ENCODE measurements at regions not wholly inside any gene's neighbourhood (a gene's known extent, or its start where the extent isn't known, plus 50 kb on each side); places are given as distances from the start of the nearest gene placed in this dataset.
A peak's percentile ranks its signal among the peaks of the same experiment; 100 is the strongest.

- FAIRE-seq = peak; percentile 92
Observed at GRCh38 chr7:41027428-41028115, 675.3 kb downstream of the INHBA start.

- FAIRE-seq = no peak
Observed at GRCh38 chr7:41024126-41024525, 678.8 kb downstream of the INHBA start.

- no peak for FAIRE-seq
Observed at GRCh38 chr7:41020056-41020455, 682.8 kb downstream of the INHBA start.

- no peak for FAIRE-seq
Observed at GRCh38 chr7:41013117-41013516, 689.8 kb downstream of the INHBA start.

- FAIRE-seq = no peak
Observed at GRCh38 chr7:41012041-41012440, 690.8 kb downstream of the INHBA start.

- FAIRE-seq = no peak
Observed at GRCh38 chr7:41010967-41011366, 691.9 kb downstream of the INHBA start.

- FAIRE-seq = no peak
Observed at GRCh38 chr7:41010418-41010817, 692.5 kb downstream of the INHBA start.

- no peak for FAIRE-seq
Observed at GRCh38 chr7:41007811-41008210, 695.1 kb downstream of the INHBA start.

- no peak for FAIRE-seq
Observed at GRCh38 chr7:41007351-41007751, 695.5 kb downstream of the INHBA start.

GRCh38 chr7:41006306-41006995, 696.4 kb downstream of the INHBA start:
- no peak for FAIRE-seq

GRCh38 chr7:41005374-41005901, 697.5 kb downstream of the INHBA start:
- FAIRE-seq = no peak

- FAIRE-seq = no peak
Observed at GRCh38 chr7:41003977-41004376, 698.9 kb downstream of the INHBA start.

- FAIRE-seq = no peak
Observed at GRCh38 chr7:41003611-41003940, 699.3 kb downstream of the INHBA start.

GRCh38 chr7:41002741-41003610, 699.9 kb downstream of the INHBA start:
- no peak for FAIRE-seq

- FAIRE-seq = no peak
Observed at GRCh38 chr7:41000042-41000441, 702.8 kb downstream of the INHBA start.

GRCh38 chr7:40996233-40996677, 706.6 kb downstream of the INHBA start:
- no peak for FAIRE-seq

- no peak for FAIRE-seq
Observed at GRCh38 chr7:40990841-40991240, 712.0 kb downstream of the INHBA start.

- no peak for FAIRE-seq
Observed at GRCh38 chr7:40987571-40987970, 715.3 kb downstream of the INHBA start.

GRCh38 chr7:40986351-40986873, 716.5 kb downstream of the INHBA start:
- no peak for FAIRE-seq

GRCh38 chr7:40983111-40983510, 719.8 kb downstream of the INHBA start:
- FAIRE-seq = no peak

- no peak for FAIRE-seq
Observed at GRCh38 chr7:40979296-40979695, 723.6 kb downstream of the INHBA start.

GRCh38 chr7:40978047-40978446, 724.8 kb downstream of the INHBA start:
- no peak for FAIRE-seq

- FAIRE-seq = no peak
Observed at GRCh38 chr7:40977533-40977932, 725.4 kb downstream of the INHBA start.
